Adrenal gland (tissue), 9 donors: ENCODE measurements at regions not wholly inside any gene's neighbourhood (a gene's known extent, or its start where the extent isn't known, plus 50 kb on each side); places are given as distances from the start of the nearest gene placed in this dataset.

ENCODE experiments used
- DNase-seq, 7 donors: peaks; one replicate each; pipeline ENCODE4 v3.0.0-alpha.2; 2019 to 2020
- H3K27ac ChIP-seq, 5 donors: fragments of 200-600 bp; sonication (generic) in 4 of 5; 1 replicate in 3 of 5; 2 replicates in 2 of 5; pipeline versions ENCODE4 v1.5.1 to v1.8.0; 2016 to 2020; ENCODE audit warnings: mild to moderate bottlenecking in 1 of 5
- H3K27me3 ChIP-seq: fragments of 200-600 bp; 2 replicates; pipeline ENCODE4 v1.8.0; 2021
- H3K36me3 ChIP-seq, 2 donors: fragments of 200-600 bp; replicated peaks in 1 of 2; 1 replicate in 1 of 2; 2 replicates in 1 of 2; pipeline versions ENCODE4 v1.5.1 to v1.8.0; 2018 to 2022
- H3K4me1 ChIP-seq, 2 donors: fragments of 200-600 bp; replicated peaks in 1 of 2; 1 replicate in 1 of 2; 2 replicates in 1 of 2; pipeline versions ENCODE4 v1.5.1 to v1.8.0; 2018 to 2021
- H3K4me3 ChIP-seq, 4 donors: fragments of 200-600 bp; sonication (generic) in 3 of 4; one replicate each; pipeline ENCODE4 v1.5.1; 2016 to 2018
- H3K9me3 ChIP-seq, 3 donors: fragments of 200-600 bp; sonication (generic) in 1 of 3; replicated peaks in 1 of 3; 1 replicate in 2 of 3; 2 replicates in 1 of 3; pipeline versions ENCODE4 v1.5.1 to v1.8.0; 2016 to 2021
- POLR2A ChIP-seq, 2 donors: fragments of 450-650 bp; IDR thresholded peaks; one replicate each; pipeline ENCODE4 v1.6.1; 2017; ENCODE audit warnings: antibody characterized with exemption in 2 of 2, mild to moderate bottlenecking in 2 of 2, moderate library complexity in 1 of 2
- WGBS, 4 donors: extraction: QIAGEN DNeasy Blood & Tissue Kit in 2 of 4; methylation state at CpG; one replicate each; pipeline versions ENCODE4 v1.1.5 to v1.1.7; 2013 to 2017; 5-methylcytosine and 5-hydroxymethylcytosine counted together
- intact Hi-C, 2 donors: fragments of 100-400 bp; cut with DNase I; formaldehyde crosslinking; loops; one replicate each; pipeline versions ENCODE4 v1.14.1 to v1.15.0; 2022 to 2023
- small RNA-seq, 2 donors: library from RNA; depleted of rRNA; stranded (forward); fragments of <200 nt; gene quantifications; one replicate each; pipeline ENCODE3, GENCODE V24; 2016
- TF ChIP-seq, protein P1 (sequence below), 6 experiments: fragments of 450-650 bp in 4 of 6; fragments of 200-600 bp in 2 of 6; sonication (generic) in 1 of 6; IDR thresholded peaks; 1 replicate in 5 of 6; 2 replicates in 1 of 6; pipeline versions ENCODE4 v1.5.1 to v1.8.0; 2016 to 2021; ENCODE audit warnings: antibody characterized with exemption in 6 of 6, mild to moderate bottlenecking in 2 of 6, moderate library complexity in 1 of 6
- donor health status: healthy with polysubstance abuse.
- donor health status: Bipolar disorder and iron deficiency.
- donor health status: DM: yes; HTN: yes; CAD: no.
- donor health status: DM: no; HTN: no; CAD: no.
- donor health status: DM: no; HTN: no; CAD: no.

DNA sequence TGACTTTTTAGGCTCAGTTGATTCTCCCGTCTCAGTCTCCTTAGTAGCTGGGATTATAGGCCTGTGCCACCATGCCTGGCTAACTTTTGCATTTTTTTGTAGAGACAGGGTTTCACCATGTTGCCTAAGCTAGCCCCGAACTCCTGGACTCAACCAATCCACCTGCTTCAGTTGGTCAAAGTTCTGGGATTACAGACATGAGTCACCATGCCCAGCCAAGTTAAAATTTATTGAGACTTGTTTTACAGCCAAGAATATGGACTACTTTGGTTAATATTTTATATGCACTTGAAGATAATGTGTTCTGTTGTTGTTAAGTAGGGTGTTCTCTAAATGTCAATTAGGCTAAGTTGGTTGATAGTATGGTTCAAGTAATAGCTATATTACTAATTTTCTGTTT lies 58.7 kb downstream of the CYTL1 start:
- H3K9me3 ChIP-seq, result peaks cover 0 to 15% (median 6%) of the 10 kb centered on the region in 3 donors
- no peak for TF ChIP-seq POLR2A (IDR thresholded peaks at IDR 0.05)
- TF ChIP-seq, protein P1, sequence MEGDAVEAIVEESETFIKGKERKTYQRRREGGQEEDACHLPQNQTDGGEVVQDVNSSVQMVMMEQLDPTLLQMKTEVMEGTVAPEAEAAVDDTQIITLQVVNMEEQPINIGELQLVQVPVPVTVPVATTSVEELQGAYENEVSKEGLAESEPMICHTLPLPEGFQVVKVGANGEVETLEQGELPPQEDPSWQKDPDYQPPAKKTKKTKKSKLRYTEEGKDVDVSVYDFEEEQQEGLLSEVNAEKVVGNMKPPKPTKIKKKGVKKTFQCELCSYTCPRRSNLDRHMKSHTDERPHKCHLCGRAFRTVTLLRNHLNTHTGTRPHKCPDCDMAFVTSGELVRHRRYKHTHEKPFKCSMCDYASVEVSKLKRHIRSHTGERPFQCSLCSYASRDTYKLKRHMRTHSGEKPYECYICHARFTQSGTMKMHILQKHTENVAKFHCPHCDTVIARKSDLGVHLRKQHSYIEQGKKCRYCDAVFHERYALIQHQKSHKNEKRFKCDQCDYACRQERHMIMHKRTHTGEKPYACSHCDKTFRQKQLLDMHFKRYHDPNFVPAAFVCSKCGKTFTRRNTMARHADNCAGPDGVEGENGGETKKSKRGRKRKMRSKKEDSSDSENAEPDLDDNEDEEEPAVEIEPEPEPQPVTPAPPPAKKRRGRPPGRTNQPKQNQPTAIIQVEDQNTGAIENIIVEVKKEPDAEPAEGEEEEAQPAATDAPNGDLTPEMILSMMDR (IDR thresholded peaks at IDR 0.05), result no peak
- WGBS, 4 donors, result 74 to 83% (median 75%) methylated on average over 2 of the region's 2 CpGs

DNA sequence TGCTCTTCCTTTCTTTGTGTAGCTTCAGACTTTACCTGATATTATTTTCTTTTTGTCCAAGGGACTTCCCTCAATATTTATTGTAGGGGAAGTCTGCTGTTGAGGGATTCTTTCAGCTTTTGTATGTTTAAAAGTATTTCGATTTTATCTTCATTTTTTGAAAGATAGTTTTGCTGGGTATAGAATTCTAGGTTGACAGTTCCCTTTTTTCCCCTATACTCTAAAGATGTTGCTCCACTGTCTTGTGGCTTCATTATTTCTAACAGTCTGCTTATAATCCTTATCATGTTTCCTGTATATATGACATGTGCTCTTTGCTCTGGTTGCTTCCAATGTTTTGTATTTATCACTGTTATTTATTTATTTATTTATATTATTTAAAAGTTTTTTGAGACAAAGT lies 57.3 kb downstream of the CYTL1 start:
- 63 to 80% (median 70%) methylated on average over 1 of the region's 1 CpG for WGBS, 4 donors
- peaks cover 7% of the 10 kb centered on the region for H3K27me3 ChIP-seq
- no peak overlapping the region for H3K4me3 ChIP-seq
- H3K9me3 ChIP-seq, result peaks cover 0 to 15% (median 6%) of the 10 kb centered on the region in 3 donors
- no peak overlapping the region for H3K27ac ChIP-seq
- no peaks in the 10 kb centered on the region for H3K4me1 ChIP-seq
- intact Hi-C loops, result no loop called here
- no peaks in the 10 kb centered on the region for H3K36me3 ChIP-seq
- TF ChIP-seq, protein P1 (IDR thresholded peaks at IDR 0.05), result no peak
- TF ChIP-seq POLR2A (IDR thresholded peaks at IDR 0.05), result no peak
- DNase-seq, result no peak

More for the DNA sequence above, 58.7 kb downstream of the CYTL1 start:
- no peaks in the 10 kb centered on the region for H3K36me3 ChIP-seq
- no peaks in the 10 kb centered on the region for H3K27me3 ChIP-seq
- intact Hi-C loops, result no loop called here
- no peak overlapping the region for H3K4me3 ChIP-seq
- H3K4me1 ChIP-seq, result no peaks in the 10 kb centered on the region
- no peak for DNase-seq
- no peak overlapping the region for H3K27ac ChIP-seq

- TF ChIP-seq, protein P1 (IDR thresholded peaks at IDR 0.05), result no peak
- TF ChIP-seq POLR2A (IDR thresholded peaks at IDR 0.05), result no peak
- H3K27me3 ChIP-seq, result peaks cover 7% of the 10 kb centered on the region
- no peak overlapping the region for H3K27ac ChIP-seq
- no peak for DNase-seq
- H3K4me1 ChIP-seq, result no peaks in the 10 kb centered on the region
- intact Hi-C loops, result no loop called here
- peaks cover 0 to 15% (median 6%) of the 10 kb centered on the region in 3 donors for H3K9me3 ChIP-seq
- H3K4me3 ChIP-seq, result no peak overlapping the region
- 42 to 52% (median 50%) methylated on average over 1 of the region's 1 CpG for WGBS, 4 donors
- H3K36me3 ChIP-seq, result no peaks in the 10 kb centered on the region
These were observed 56.3 kb downstream of the CYTL1 start for GRCh38 chr4:4962928-4963327.

Small RNAs in the stretch of these regions (small RNA-seq; reads per million reads assigned to genes)
- 0 reads per million in 2 donors for gene RN7SKP113
